Hepatocyte (in vitro differentiated cells): ENCODE measurements at regions not wholly inside any gene's neighbourhood (a gene's known extent, or its start where the extent isn't known, plus 50 kb on each side); places are given as distances from the start of the nearest gene placed in this dataset.

Source experiments
- EZH2 ChIP-seq: fragments of 200-600 bp; sonication (generic); IDR thresholded peaks from 2 replicates; pipeline ENCODE4 v1.6.1; 2016; ENCODE audit warnings: antibody characterized with exemption, mild to moderate bottlenecking, borderline replicate concordance
- EZH2phosphoT487 ChIP-seq: fragments of 200-600 bp; sonication (generic); IDR thresholded peaks from one replicate; pipeline ENCODE4 v1.6.1; 2018; ENCODE audit warnings: antibody characterized with exemption, mild to moderate bottlenecking, low read depth, moderate library complexity; ENCODE audit not compliant: unreplicated experiment, severe bottlenecking
- TF ChIP-seq, protein P1 (sequence below): fragments of 200-600 bp; sonication (generic); IDR thresholded peaks from 2 replicates; pipeline ENCODE4 v1.5.1; 2016; ENCODE audit warnings: antibody characterized with exemption, mild to moderate bottlenecking; ENCODE audit not compliant: poor library complexity

DNA sequence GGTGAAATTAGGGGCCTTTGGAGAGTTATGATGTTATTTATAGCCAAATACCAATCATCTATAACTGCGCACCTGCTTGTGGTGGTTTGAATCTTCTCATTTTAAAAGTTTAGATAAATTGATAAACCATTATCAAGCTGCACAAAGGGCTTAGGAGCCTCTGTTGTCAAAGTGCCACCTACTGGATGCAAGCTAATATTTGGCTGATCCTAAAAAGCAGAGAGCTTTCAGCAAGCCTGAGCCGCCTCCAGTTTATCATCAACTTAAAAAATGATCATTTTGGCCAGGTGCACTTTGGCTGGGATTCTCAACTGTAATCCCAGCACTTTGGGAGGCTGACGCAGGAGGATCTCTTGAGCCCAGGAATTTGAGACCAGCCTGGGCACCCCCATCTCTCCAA is 58.5 kb upstream of the ATXN1 start:
- TF ChIP-seq EZH2 (no peak), EZH2phosphoT487 (no peak)
- TF ChIP-seq, protein P1, sequence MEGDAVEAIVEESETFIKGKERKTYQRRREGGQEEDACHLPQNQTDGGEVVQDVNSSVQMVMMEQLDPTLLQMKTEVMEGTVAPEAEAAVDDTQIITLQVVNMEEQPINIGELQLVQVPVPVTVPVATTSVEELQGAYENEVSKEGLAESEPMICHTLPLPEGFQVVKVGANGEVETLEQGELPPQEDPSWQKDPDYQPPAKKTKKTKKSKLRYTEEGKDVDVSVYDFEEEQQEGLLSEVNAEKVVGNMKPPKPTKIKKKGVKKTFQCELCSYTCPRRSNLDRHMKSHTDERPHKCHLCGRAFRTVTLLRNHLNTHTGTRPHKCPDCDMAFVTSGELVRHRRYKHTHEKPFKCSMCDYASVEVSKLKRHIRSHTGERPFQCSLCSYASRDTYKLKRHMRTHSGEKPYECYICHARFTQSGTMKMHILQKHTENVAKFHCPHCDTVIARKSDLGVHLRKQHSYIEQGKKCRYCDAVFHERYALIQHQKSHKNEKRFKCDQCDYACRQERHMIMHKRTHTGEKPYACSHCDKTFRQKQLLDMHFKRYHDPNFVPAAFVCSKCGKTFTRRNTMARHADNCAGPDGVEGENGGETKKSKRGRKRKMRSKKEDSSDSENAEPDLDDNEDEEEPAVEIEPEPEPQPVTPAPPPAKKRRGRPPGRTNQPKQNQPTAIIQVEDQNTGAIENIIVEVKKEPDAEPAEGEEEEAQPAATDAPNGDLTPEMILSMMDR: no peak
